Smooth muscle cell (in vitro differentiated cells): ENCODE measurements at regions not wholly inside any gene's neighbourhood (a gene's known extent, or its start where the extent isn't known, plus 50 kb on each side); places are given as distances from the start of the nearest gene placed in this dataset.

ENCODE experiments used
- DNase-seq: peaks from one replicate; lab custom pipeline; 2025; ENCODE audit not compliant: unreplicated experiment; lab: John Stamatoyannopoulos, UW
- H2AFZ ChIP-seq: fragments of 200-600 bp; sonication (generic); 2 replicates; pipeline ENCODE4 v1.6.0; 2016; ENCODE audit warnings: antibody characterized with exemption, low read depth, mild to moderate bottlenecking
- H3F3A ChIP-seq: fragments of 200-600 bp; sonication (generic); 2 replicates; pipeline ENCODE4 v1.6.0; 2017; ENCODE audit warnings: antibody characterized with exemption, low read depth
- H3K27ac ChIP-seq: fragments of 200-600 bp; sonication (generic); 2 replicates; pipeline ENCODE4 v1.5.1; 2016; ENCODE audit warnings: low read depth, mild to moderate bottlenecking
- H3K27me3 ChIP-seq: fragments of 200-600 bp; sonication (generic); 2 replicates; pipeline ENCODE4 v1.6.1; 2016; ENCODE audit warnings: low read depth, mild to moderate bottlenecking
- H3K36me3 ChIP-seq: fragments of 200-600 bp; sonication (generic); 2 replicates; pipeline ENCODE4 v1.5.1; 2016; ENCODE audit warnings: low read depth
- H3K4me1 ChIP-seq: fragments of 200-600 bp; sonication (generic); 2 replicates; pipeline ENCODE4 v1.5.1; 2016; ENCODE audit warnings: low read depth
- H3K4me2 ChIP-seq: fragments of 200-600 bp; sonication (generic); 2 replicates; pipeline ENCODE4 v1.6.0; 2016; ENCODE audit warnings: mild to moderate bottlenecking
- H3K4me3 ChIP-seq: fragments of 200-600 bp; sonication (generic); 2 replicates; pipeline ENCODE4 v1.5.1; 2016; ENCODE audit warnings: mild to moderate bottlenecking
- H3K79me2 ChIP-seq: fragments of 200-600 bp; sonication (generic); 2 replicates; pipeline ENCODE4 v1.6.0; 2016; ENCODE audit warnings: low read depth, mild to moderate bottlenecking
- H3K9ac ChIP-seq: fragments of 200-600 bp; sonication (generic); 2 replicates; pipeline ENCODE4 v1.6.0; 2016; ENCODE audit warnings: low read depth
- H3K9me3 ChIP-seq: fragments of 200-600 bp; sonication (generic); replicated peaks from 2 replicates; pipeline ENCODE4 v1.5.1; 2016; ENCODE audit warnings: low read depth
- H4K20me1 ChIP-seq: fragments of 200-600 bp; sonication (generic); 2 replicates; pipeline ENCODE4 v1.6.0; 2016; ENCODE audit warnings: low read depth
- WGBS: methylation state at CpG from one replicate; pipeline ENCODE4 v1.1.7; 2016; ENCODE audit warnings: low lambda C conversion rate; 5-methylcytosine and 5-hydroxymethylcytosine counted together
- TF ChIP-seq, protein P1 (sequence below): fragments of 200-600 bp; sonication (generic); IDR thresholded peaks from 2 replicates; pipeline ENCODE4 v1.5.1; 2017; ENCODE audit warnings: borderline replicate concordance, mild to moderate bottlenecking, antibody characterized with exemption; ENCODE audit not compliant: insufficient read depth, poor library complexity, severe bottlenecking

GRCh38 chr12:46952880-46953483, 126.4 kb upstream of the PCED1B start:
- no peak for DNase-seq
- H3K9me3 ChIP-seq, result no peaks in the 10 kb centered on the region
- peaks cover 4% of the 10 kb centered on the region for H3K4me1 ChIP-seq
- H3K4me3 ChIP-seq, result no peak overlapping the region
- H2AFZ ChIP-seq, result no peak overlapping the region
- no peaks in the 10 kb centered on the region for H3K27me3 ChIP-seq
- no peak overlapping the region for H3K27ac ChIP-seq
- H4K20me1 ChIP-seq, result no peaks in the 10 kb centered on the region
- H3F3A ChIP-seq, result no peaks in the 10 kb centered on the region
- WGBS, result 86% methylated on average over 1 of the region's 1 CpG
- H3K4me2 ChIP-seq, result no peak overlapping the region
- H3K79me2 ChIP-seq, result no peaks in the 10 kb centered on the region
- H3K9ac ChIP-seq, result no peak overlapping the region
- TF ChIP-seq, protein P1, sequence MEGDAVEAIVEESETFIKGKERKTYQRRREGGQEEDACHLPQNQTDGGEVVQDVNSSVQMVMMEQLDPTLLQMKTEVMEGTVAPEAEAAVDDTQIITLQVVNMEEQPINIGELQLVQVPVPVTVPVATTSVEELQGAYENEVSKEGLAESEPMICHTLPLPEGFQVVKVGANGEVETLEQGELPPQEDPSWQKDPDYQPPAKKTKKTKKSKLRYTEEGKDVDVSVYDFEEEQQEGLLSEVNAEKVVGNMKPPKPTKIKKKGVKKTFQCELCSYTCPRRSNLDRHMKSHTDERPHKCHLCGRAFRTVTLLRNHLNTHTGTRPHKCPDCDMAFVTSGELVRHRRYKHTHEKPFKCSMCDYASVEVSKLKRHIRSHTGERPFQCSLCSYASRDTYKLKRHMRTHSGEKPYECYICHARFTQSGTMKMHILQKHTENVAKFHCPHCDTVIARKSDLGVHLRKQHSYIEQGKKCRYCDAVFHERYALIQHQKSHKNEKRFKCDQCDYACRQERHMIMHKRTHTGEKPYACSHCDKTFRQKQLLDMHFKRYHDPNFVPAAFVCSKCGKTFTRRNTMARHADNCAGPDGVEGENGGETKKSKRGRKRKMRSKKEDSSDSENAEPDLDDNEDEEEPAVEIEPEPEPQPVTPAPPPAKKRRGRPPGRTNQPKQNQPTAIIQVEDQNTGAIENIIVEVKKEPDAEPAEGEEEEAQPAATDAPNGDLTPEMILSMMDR, result no peak
- H3K36me3 ChIP-seq, result no peaks in the 10 kb centered on the region

GRCh38 chr12:46956451-46957035, 122.9 kb upstream of the PCED1B start:
- 32% methylated on average over 5 of the region's 5 CpGs for WGBS
- H3K27me3 ChIP-seq, result no peaks in the 10 kb centered on the region

GRCh38 chr12:46958053-46958452, 121.4 kb upstream of the PCED1B start:
- Histone ChIP-seq H3F3A (no peaks in the 10 kb centered on the region), H3K9me3 (no peaks in the 10 kb centered on the region), H3K4me1 (peaks cover 5% of the 10 kb centered on the region), H3K79me2 (no peaks in the 10 kb centered on the region), H2AFZ (no peak overlapping the region), H3K4me2 (no peak overlapping the region), H3K36me3 (no peaks in the 10 kb centered on the region), H3K27ac (no peak overlapping the region), H4K20me1 (no peaks in the 10 kb centered on the region), H3K4me3 (no peak overlapping the region), H3K9ac (no peak overlapping the region), H3K27me3 (no peaks in the 10 kb centered on the region)
- 55% methylated on average over 3 of the region's 3 CpGs for WGBS
- TF ChIP-seq, protein P1, result no peak
- DNase-seq, result no peak

More at GRCh38 chr12:46956451-46957035, 122.9 kb upstream of the PCED1B start:
- Histone ChIP-seq H3K79me2 (no peaks in the 10 kb centered on the region), H3K4me2 (peak overlapping the region; percentile 33), H3K9me3 (no peaks in the 10 kb centered on the region), H4K20me1 (no peaks in the 10 kb centered on the region), H3K4me3 (no peak overlapping the region), H3F3A (no peaks in the 10 kb centered on the region), H3K27ac (peak overlapping the region; percentile 46), H3K4me1 (peaks cover 4% of the 10 kb centered on the region), H3K36me3 (no peaks in the 10 kb centered on the region), H2AFZ (no peak overlapping the region), H3K9ac (no peak overlapping the region)
- no peak for DNase-seq
- TF ChIP-seq, protein P1, result no peak
